GM12878 (cell line): ENCODE measurements at regions not wholly inside any gene's neighbourhood (a gene's known extent, or its start where the extent isn't known, plus 50 kb on each side); places are given as distances from the start of the nearest gene placed in this dataset.

Experiments used
- ATAC-seq: fragments of 200-7000 bp; cut with Tn5 transposase; 3 replicates; pipeline ENCODE4 v1.9.1; 2020; ENCODE audit warnings: mild to moderate bottlenecking, moderate library complexity
- BruUV-seq: library from RNA; stranded (reverse); fragments of 400-500 nt; replicated peaks from 2 replicates; lab custom pipeline; 2021; lab: Mats Ljungman, UMichigan
- CTCF ChIA-PET: fragments of 300-600 bp; sonication (Branson Sonifier 250); formaldehyde crosslinking; extraction: SDS; loops from one replicate; lab custom pipeline; 2021; ENCODE audit warnings: inconsistent platforms; lab: Yijun Ruan, JAX
- POLR2A ChIA-PET: fragments of 350-600 bp; formaldehyde crosslinking; extraction: SDS; loops from one replicate; lab custom pipeline; 2021; ENCODE audit warnings: inconsistent platforms; lab: Charles Lee
- RAD21 ChIA-PET: fragments of 300-600 bp; sonication (Branson Sonifier 250); formaldehyde crosslinking; loops from one replicate; lab custom pipeline; 2023; ENCODE audit warnings: antibody characterized with exemption; ENCODE audit not compliant: unreplicated experiment; lab: Charles Lee
- SMC1A ChIA-PET: fragments of 300-600 bp; sonication (Branson Sonifier 250); formaldehyde crosslinking; loops from one replicate; lab custom pipeline; 2023; ENCODE audit not compliant: unreplicated experiment, uncharacterized antibody; lab: Charles Lee
- DNase-seq: peaks from one replicate; pipeline ENCODE4 v3.0.0-alpha.2; 2011; ENCODE audit warnings: low read depth, low spot score
- FAIRE-seq: peaks from 3 replicates; lab custom pipeline; 2011; peaks lifted over from hg19 to GRCh38; lab: Jason Lieb, UNC
- H2AFZ ChIP-seq: 2 replicates; pipeline ENCODE4 v1.6.0; 2011; ENCODE audit warnings: low read depth, low read length, control low read depth; ENCODE audit not compliant: control insufficient read depth
- H3K27ac ChIP-seq: 2 replicates; pipeline ENCODE4 v1.5.1; 2011; ENCODE audit warnings: control low read depth; ENCODE audit not compliant: control insufficient read depth, insufficient read depth
- H3K27me3 ChIP-seq, 2 experiments: replicated peaks in 1 of 2; 2 replicates each; pipeline versions ENCODE4 v1.6.0 to v1.6.1; 2011; ENCODE audit warnings: low read length in 1 of 2; ENCODE audit not compliant: control insufficient read depth in 2 of 2, insufficient read depth in 2 of 2
- H3K36me3 ChIP-seq, 2 experiments: 2 replicates each; pipeline ENCODE4 v1.5.1; 2011; ENCODE audit warnings: low read length in 1 of 2; ENCODE audit not compliant: control insufficient read depth in 2 of 2, insufficient read depth in 2 of 2
- H3K4me1 ChIP-seq: 2 replicates; pipeline ENCODE4 v1.6.1; 2011; ENCODE audit warnings: mild to moderate bottlenecking, low read length, moderate library complexity, mixed read lengths; ENCODE audit not compliant: control insufficient read depth, insufficient read depth
- H3K4me2 ChIP-seq: 2 replicates; pipeline ENCODE4 v1.6.0; 2011; ENCODE audit warnings: control low read depth; ENCODE audit not compliant: control insufficient read depth, insufficient read depth
- H3K4me3 ChIP-seq: fragments of 200-600 bp; sonication (generic); 2 replicates; pipeline ENCODE4 v1.5.1; 2016
- H3K79me2 ChIP-seq: 2 replicates; pipeline ENCODE4 v1.6.0; 2011; ENCODE audit warnings: low read length; ENCODE audit not compliant: control insufficient read depth, insufficient read depth
- H3K9ac ChIP-seq: 2 replicates; pipeline ENCODE4 v1.8.0; 2011; ENCODE audit warnings: low read length, control low read depth, mixed read lengths; ENCODE audit not compliant: control insufficient read depth, insufficient read depth
- H3K9me3 ChIP-seq: replicated peaks from 3 replicates; pipeline ENCODE4 v1.5.1; 2011; ENCODE audit warnings: mild to moderate bottlenecking, low read length; ENCODE audit not compliant: control insufficient read depth, insufficient read depth
- H4K20me1 ChIP-seq: 2 replicates; pipeline ENCODE4 v1.6.0; 2011; ENCODE audit not compliant: control insufficient read depth, insufficient read depth
- ATF7 ChIP-seq: fragments of 450-650 bp; IDR thresholded peaks from 2 replicates; pipeline ENCODE4 v1.6.1; 2016; ENCODE audit warnings: low read depth, mild to moderate bottlenecking
- CHD2 ChIP-seq: IDR thresholded peaks from 2 replicates; pipeline ENCODE4 v1.6.1; 2011; ENCODE audit warnings: low read depth, low read length, improper control_type of control experiment, borderline replicate concordance
- E4F1 ChIP-seq: fragments of 450-650 bp; IDR thresholded peaks from 2 replicates; pipeline ENCODE4 v1.6.1; 2018; ENCODE audit warnings: borderline replicate concordance, mild to moderate bottlenecking; ENCODE audit not compliant: partially characterized antibody
- EGR1 ChIP-seq, 2 experiments: IDR thresholded peaks; 1 replicate in 1 of 2; 2 replicates in 1 of 2; pipeline ENCODE4 v1.6.1; 2011 to 2012; ENCODE audit warnings: low read depth in 2 of 2, low read length in 2 of 2, borderline replicate concordance in 1 of 2, mild to moderate bottlenecking in 1 of 2, moderate library complexity in 1 of 2
- FOS ChIP-seq: IDR thresholded peaks from 3 replicates; pipeline ENCODE4 v1.6.1; 2011; ENCODE audit warnings: borderline replicate concordance; ENCODE audit not compliant: insufficient read length; ENCODE audit errors: extremely low read depth
- IKZF1 ChIP-seq: fragments of 450-650 bp; conservative IDR thresholded peaks from 2 replicates; pipeline ENCODE4 v1.6.1; 2017; ENCODE audit warnings: antibody characterized with exemption, mild to moderate bottlenecking
- SP1 ChIP-seq: IDR thresholded peaks from one replicate; pipeline ENCODE4 v1.6.1; 2011; ENCODE audit warnings: low read depth, low read length
- SRF ChIP-seq, 2 experiments: IDR thresholded peaks; 2 replicates each; pipeline ENCODE4 v1.6.1; 2011; ENCODE audit warnings: low read depth in 2 of 2, low read length in 2 of 2, mild to moderate bottlenecking in 1 of 2, moderate library complexity in 1 of 2
- USF2 ChIP-seq: IDR thresholded peaks from 2 replicates; pipeline ENCODE4 v1.6.1; 2011; ENCODE audit warnings: low read depth, low read length, improper control_type of control experiment, borderline replicate concordance
- ZNF274 ChIP-seq: IDR thresholded peaks from one replicate; pipeline ENCODE4 v1.8.0; 2011; ENCODE audit not compliant: insufficient read length, insufficient read depth
- WGBS: methylation state at CpG from one replicate; pipeline ENCODE4 v1.1.6; 2016; ENCODE audit warnings: low lambda C conversion rate; ENCODE audit not compliant: insufficient replicate concordance, insufficient coverage; ENCODE audit errors: missing lambda C conversion rate; 5-methylcytosine and 5-hydroxymethylcytosine counted together
- in situ Hi-C: fragments of 300-500 bp; cut with MboI; formaldehyde crosslinking; loops from 9 replicates; pipeline ENCODE4 v1.14.3; 2018; ENCODE audit warnings: mixed read lengths
- intact Hi-C: fragments of 100-400 bp; cut with micrococcal nuclease; formaldehyde crosslinking; loops from one replicate; pipeline ENCODE4 v1.14.2; 2022; ENCODE audit not compliant: unreplicated experiment
- TF ChIP-seq, protein P1 (sequence below): fragments of 450-650 bp; conservative IDR thresholded peaks from 2 replicates; pipeline ENCODE4 v1.6.1; 2017; ENCODE audit warnings: mild to moderate bottlenecking, moderate library complexity

- no peak for DNase-seq
- 51% methylated on average over 6 of the region's 6 CpGs for WGBS
- Histone ChIP-seq H3K4me1 (no peaks in the 10 kb centered on the region), H3K27ac (no peak overlapping the region), H3K4me3 (no peak overlapping the region), H4K20me1 (no peaks in the 10 kb centered on the region), H3K9me3 (no peaks in the 10 kb centered on the region)
- TF ChIP-seq ZNF274, result no peak
- no peak for TF ChIP-seq SP1
- TF ChIP-seq USF2, result no peak
- TF ChIP-seq SRF (IDR thresholded peaks at IDR 0.05; ENCODE audit: low read depth in 2 of 2, low read length in 2 of 2), result no peak
- TF ChIP-seq ATF7, result no peak
- no peak for TF ChIP-seq FOS
- TF ChIP-seq EGR1 (IDR thresholded peaks at IDR 0.05; ENCODE audit: borderline replicate concordance in 1 of 2, low read depth in 2 of 2, low read length in 2 of 2), result no peak
- TF ChIP-seq CHD2, result no peak
- TF ChIP-seq E4F1, result no peak
- TF ChIP-seq IKZF1, result no peak
- TF ChIP-seq, protein P1, sequence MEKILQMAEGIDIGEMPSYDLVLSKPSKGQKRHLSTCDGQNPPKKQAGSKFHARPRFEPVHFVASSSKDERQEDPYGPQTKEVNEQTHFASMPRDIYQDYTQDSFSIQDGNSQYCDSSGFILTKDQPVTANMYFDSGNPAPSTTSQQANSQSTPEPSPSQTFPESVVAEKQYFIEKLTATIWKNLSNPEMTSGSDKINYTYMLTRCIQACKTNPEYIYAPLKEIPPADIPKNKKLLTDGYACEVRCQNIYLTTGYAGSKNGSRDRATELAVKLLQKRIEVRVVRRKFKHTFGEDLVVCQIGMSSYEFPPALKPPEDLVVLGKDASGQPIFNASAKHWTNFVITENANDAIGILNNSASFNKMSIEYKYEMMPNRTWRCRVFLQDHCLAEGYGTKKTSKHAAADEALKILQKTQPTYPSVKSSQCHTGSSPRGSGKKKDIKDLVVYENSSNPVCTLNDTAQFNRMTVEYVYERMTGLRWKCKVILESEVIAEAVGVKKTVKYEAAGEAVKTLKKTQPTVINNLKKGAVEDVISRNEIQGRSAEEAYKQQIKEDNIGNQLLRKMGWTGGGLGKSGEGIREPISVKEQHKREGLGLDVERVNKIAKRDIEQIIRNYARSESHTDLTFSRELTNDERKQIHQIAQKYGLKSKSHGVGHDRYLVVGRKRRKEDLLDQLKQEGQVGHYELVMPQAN, result no peak
- TF ChIP-seq, all 136 proteins: peak for 0
- CTCF ChIA-PET, result interaction anchor here (0.6 kb wide), 1 partner anchor 9 kb away, joined by 3 read pairs; no protein-coding TSS in a partner anchor
- no peak overlapping the region for H3K4me2 ChIP-seq
- H3K9ac ChIP-seq, result no peak overlapping the region
- RAD21 ChIA-PET, result no interaction called here
- POLR2A ChIA-PET, result no interaction called here
- H3K36me3 ChIP-seq, result no peaks in the 10 kb centered on the region
- ATAC-seq, result no peak
- FAIRE-seq, result no peak
- intact Hi-C loops (no loop called here), in situ Hi-C loops (no loop called here)
- SMC1A ChIA-PET, result no interaction called here
- BruUV-seq, result no TSS peak
- H2AFZ ChIP-seq, result no peak overlapping the region
- H3K27me3 ChIP-seq, result no peaks in the 10 kb centered on the region
- H3K79me2 ChIP-seq, result no peaks in the 10 kb centered on the region
Observed at GRCh38 chr6:141848029-141848890, 284.5 kb upstream of the GJE1 start.
